ENCODE measurements at regions not wholly inside any gene's neighbourhood (a gene's known extent, or its start where the extent isn't known, plus 50 kb on each side); places are given as distances from the start of the nearest gene placed in this dataset.

DNA sequence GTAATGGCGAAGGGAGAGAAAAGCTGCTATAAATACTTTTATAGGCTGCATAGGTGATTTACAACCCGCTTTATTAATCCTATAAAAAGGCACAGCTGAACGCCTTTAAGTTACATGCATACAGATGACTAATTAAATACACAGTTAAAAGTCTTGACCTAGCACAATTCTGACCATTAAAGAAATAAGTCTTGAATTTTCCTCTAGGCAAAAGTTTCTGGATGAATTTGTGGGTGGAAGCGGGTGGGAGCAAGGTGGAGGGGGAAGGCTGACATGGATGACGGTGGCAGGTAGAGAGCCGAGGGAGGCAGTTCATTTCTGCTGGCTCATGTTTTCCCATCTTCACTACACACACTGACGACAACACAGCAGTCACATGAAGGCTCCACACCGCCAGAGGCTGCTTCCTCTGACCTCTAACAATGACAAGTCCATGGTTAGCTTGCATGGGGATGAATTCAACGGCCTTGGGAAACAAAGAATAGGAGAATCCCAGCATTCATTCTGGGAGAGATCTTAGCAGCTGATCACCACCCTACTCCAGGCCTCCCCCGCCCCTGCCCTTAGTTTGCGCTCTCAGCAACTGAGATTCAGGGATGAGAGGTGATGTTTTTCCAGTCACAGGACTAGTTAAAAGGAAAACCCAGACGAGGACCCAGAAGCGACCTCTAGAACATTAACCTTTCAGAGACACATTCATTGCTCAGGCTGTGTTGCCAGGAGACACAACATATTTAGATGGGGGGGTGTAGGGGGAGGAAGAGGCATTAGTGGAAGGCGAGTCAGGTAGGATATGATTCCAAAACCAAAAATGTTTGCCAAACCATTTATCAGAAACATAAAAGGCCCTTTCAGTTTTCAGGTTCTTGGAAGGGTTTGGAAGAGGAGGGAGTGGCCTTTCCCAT lies 329.3 kb downstream of the PIK3R1 start:
- H3K4me3 ChIP-seq (ENCODE audit: low read depth, low read length): no peak overlapping the region
- TF ChIP-seq, protein P1, sequence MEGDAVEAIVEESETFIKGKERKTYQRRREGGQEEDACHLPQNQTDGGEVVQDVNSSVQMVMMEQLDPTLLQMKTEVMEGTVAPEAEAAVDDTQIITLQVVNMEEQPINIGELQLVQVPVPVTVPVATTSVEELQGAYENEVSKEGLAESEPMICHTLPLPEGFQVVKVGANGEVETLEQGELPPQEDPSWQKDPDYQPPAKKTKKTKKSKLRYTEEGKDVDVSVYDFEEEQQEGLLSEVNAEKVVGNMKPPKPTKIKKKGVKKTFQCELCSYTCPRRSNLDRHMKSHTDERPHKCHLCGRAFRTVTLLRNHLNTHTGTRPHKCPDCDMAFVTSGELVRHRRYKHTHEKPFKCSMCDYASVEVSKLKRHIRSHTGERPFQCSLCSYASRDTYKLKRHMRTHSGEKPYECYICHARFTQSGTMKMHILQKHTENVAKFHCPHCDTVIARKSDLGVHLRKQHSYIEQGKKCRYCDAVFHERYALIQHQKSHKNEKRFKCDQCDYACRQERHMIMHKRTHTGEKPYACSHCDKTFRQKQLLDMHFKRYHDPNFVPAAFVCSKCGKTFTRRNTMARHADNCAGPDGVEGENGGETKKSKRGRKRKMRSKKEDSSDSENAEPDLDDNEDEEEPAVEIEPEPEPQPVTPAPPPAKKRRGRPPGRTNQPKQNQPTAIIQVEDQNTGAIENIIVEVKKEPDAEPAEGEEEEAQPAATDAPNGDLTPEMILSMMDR (IDR thresholded peaks at IDR 0.05; ENCODE audit: insufficient read depth, low read depth, low read length): no peak
- peak; percentile 90 for DNase-seq (ENCODE audit: low read depth)

DNA sequence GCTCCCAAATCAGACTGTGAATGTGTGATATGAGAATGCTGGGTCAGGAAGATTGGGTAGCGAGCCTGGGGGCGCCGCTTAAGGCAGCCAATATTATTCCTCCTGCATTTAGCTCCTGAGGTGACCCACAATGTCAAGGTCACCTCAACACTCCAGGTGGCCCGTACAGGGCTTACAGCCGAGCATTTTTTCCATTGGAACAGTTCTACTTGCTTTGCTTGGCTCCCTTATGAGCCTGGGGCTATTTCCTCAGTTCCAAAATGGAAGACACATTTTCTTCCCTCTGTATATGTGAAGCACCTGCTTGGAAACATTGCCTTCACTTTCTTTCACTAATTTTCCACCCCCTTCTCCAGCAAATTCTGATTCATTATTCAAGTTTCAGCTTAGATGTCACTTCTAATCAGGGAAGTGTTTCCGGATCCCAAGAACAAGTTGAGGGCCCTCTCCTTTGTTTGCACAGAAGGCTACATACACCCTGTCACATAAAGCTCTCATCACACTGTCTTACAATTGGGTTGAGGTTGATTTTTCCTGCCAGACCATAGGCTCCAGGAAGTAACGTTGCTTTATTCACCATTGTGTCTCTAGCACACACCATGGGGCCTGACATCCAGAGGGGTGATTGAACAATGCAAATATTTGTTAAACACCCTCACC lies 330.2 kb downstream of the PIK3R1 start:
- TF ChIP-seq, protein P1 (IDR thresholded peaks at IDR 0.05; ENCODE audit: insufficient read depth, low read depth, low read length): no peak
- H3K4me3 ChIP-seq (ENCODE audit: low read depth, low read length): no peak overlapping the region
- DNase-seq (ENCODE audit: low read depth): no peak

DNA sequence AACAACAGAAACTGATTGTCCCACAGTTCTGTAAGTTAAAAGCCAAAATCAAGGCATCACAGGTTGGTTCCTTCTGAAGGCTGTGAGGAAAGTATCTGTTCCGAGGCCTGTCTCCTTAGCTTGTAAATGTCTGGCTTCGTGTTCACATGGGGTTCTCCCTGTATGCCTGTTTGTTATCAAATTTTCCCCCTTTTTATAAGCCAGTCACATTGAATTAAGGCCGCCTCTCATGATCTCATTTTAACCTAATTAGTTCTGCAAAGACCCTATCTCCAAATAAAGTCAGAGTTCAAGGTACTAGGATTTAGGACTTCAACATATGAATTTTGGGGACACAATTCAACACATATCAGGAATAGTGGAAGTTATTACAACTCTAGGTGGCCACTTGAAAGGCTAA lies 331.5 kb downstream of the PIK3R1 start:
- DNase-seq (ENCODE audit: low read depth): no peak
- no peak overlapping the region for H3K4me3 ChIP-seq (ENCODE audit: low read depth, low read length)
- TF ChIP-seq, protein P1 (IDR thresholded peaks at IDR 0.05; ENCODE audit: insufficient read depth, low read depth, low read length): no peak

DNA sequence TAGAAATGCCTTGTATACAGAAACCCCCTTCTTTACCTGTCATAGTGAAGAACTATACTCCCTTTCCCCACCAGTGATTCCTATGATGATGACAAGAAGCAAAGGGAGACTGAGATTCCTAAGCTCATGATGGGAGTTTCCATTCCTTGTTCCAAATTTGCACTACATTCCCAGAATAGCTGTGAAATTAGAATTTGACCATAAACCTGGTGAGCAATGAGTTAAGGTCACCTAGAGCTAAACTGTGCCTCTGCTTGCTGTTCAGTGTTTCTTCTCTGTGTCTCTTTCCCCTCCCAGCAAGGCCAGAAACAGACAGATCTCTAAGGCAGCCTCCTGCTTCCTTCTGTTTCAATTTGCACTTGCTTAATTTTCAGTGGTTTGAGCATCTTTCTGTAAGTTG lies 332.1 kb downstream of the PIK3R1 start:
- no peak overlapping the region for H3K4me3 ChIP-seq (ENCODE audit: low read depth, low read length)
- DNase-seq (ENCODE audit: low read depth): no peak
- TF ChIP-seq, protein P1 (IDR thresholded peaks at IDR 0.05; ENCODE audit: insufficient read depth, low read depth, low read length): no peak

DNA sequence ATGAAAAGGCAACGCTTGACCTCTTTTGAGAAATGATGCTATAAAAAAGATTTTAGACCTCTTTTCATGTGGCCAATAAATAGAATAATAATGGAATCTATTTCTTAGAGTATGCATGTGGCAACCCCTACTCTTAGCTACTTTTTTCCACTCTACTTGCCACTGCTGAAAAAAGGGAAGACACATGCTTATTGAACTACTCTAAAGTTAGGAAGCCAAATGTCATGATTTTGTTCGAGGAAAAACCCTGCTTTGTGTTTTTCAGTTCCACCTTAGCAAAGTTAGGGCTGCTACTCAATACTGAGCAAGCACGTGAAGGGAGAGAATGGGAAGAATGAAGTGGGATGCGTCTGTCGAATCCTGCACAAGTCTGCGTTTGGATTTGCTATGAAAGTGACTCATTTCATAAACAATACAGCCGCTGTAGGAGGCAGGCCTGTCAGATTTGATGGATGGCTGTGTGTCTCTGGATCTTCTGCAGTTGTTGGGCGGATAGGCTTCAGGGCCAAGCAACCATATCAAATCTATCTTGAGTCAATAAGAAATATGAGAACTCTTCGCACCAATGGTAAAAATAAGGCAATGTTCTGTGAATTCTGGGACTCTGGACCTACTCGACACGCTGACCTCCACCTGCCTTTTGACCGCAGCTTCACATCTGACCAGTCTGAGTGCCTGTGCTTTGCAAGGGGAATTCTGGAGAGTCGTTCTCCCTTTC lies 333.6 kb downstream of the PIK3R1 start:
- peak; percentile 88 for DNase-seq (ENCODE audit: low read depth)

DNA sequence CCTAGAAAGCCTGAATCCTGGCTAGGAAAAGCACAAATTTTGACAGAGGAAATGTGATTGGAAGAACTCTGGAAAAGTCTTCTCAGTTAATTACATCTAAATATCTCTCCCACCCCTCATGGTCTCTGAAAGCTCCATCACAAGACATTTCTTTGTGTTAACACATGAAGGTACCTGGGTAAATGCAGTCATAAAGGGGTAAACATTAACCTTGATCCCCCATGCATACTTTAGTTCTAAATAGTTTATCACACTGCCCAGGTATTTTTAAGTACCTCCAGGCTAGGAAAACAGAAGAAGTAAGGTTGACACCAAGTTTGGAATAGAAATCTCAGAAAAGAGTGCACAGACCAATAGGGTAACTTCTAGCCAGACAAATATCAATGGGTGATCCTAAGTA lies 334.5 kb downstream of the PIK3R1 start:
- no peak overlapping the region for H3K4me3 ChIP-seq (ENCODE audit: low read depth, low read length)
- DNase-seq (ENCODE audit: low read depth): no peak
- TF ChIP-seq, protein P1 (IDR thresholded peaks at IDR 0.05; ENCODE audit: insufficient read depth, low read depth, low read length): no peak

More for the DNA sequence above, 333.6 kb downstream of the PIK3R1 start:
- TF ChIP-seq, protein P1 (IDR thresholded peaks at IDR 0.05; ENCODE audit: insufficient read depth, low read depth, low read length): no peak
- H3K4me3 ChIP-seq (ENCODE audit: low read depth, low read length): no peak overlapping the region

Measured in fibroblast of villous mesenchyme (primary cell).